HEK293 (cell line): ENCODE measurements at regions not wholly inside any gene's neighbourhood (a gene's known extent, or its start where the extent isn't known, plus 50 kb on each side); places are given as distances from the start of the nearest gene placed in this dataset.

Experiments
- CTCF ChIA-PET: fragments of 350-600 bp; formaldehyde crosslinking; extraction: SDS; loops from one replicate; lab custom pipeline; 2021; ENCODE audit warnings: antibody characterized with exemption; lab: Yijun Ruan, JAX
- POLR2A ChIA-PET: fragments of 300-600 bp; formaldehyde crosslinking; extraction: SDS; loops from one replicate; lab custom pipeline; 2020; ENCODE audit warnings: antibody characterized with exemption, inconsistent platforms; lab: Yijun Ruan, JAX
- H3K27ac ChIP-seq: fragments of 200-500 bp; sonication (Bioruptor generic); 2 replicates; pipeline ENCODE4 v1.5.1; 2014; ENCODE audit warnings: low read depth, low read length, control low read depth, inconsistent platforms; ENCODE audit errors: extremely low read depth
- H3K36me3 ChIP-seq, 2 experiments: fragments of 200-500 bp in 1 of 2; sonication (Bioruptor generic) in 1 of 2; 1 replicate in 1 of 2; 2 replicates in 1 of 2; pipeline ENCODE4 v1.5.1; 2014 to 2017; ENCODE audit warnings: inconsistent platforms in 2 of 2, low read length in 2 of 2; ENCODE audit not compliant: control insufficient read depth in 2 of 2, insufficient read depth in 1 of 2
- H3K4me1 ChIP-seq: fragments of 200-500 bp; sonication (Bioruptor generic); 2 replicates; pipeline ENCODE4 v1.5.1; 2014; ENCODE audit warnings: mild to moderate bottlenecking, low read length, inconsistent platforms; ENCODE audit not compliant: control insufficient read depth, insufficient read depth
- H3K4me3 ChIP-seq: 2 replicates; pipeline ENCODE4 v1.5.1; 2011; ENCODE audit warnings: low read depth, mild to moderate bottlenecking, control low read depth, low read length, moderate library complexity
- H3K9me3 ChIP-seq: fragments of 200-500 bp; sonication (Bioruptor generic); 2 replicates; pipeline ENCODE4 v1.5.1; 2014; ENCODE audit warnings: low read depth, low read length, inconsistent platforms; ENCODE audit not compliant: control insufficient read depth, insufficient read depth
- BCL11A ChIP-seq: fragments of 450-650 bp; formaldehyde crosslinking; IDR thresholded peaks from 2 replicates; pipeline ENCODE4 v1.5.1; 2016; ENCODE audit warnings: low read depth, missing biosample characterization, missing genetic modification characterization
- CTCF ChIP-seq: fragments of 450-650 bp; formaldehyde crosslinking; IDR thresholded peaks from 2 replicates; pipeline ENCODE4 v1.5.1; 2016; ENCODE audit warnings: missing biosample characterization, missing genetic modification characterization
- HOXA7 ChIP-seq: sonication (generic); formaldehyde crosslinking; IDR thresholded peaks from 2 replicates; pipeline ENCODE4 v1.8.1; 2022; ENCODE audit warnings: missing genetic modification reagents, borderline replicate concordance
- MEIS1 ChIP-seq: sonication (generic); formaldehyde crosslinking; IDR thresholded peaks from 2 replicates; pipeline ENCODE4 v1.8.1; 2022; ENCODE audit warnings: missing genetic modification reagents, mild to moderate bottlenecking, borderline replicate concordance
- PBX3 ChIP-seq: sonication (generic); formaldehyde crosslinking; IDR thresholded peaks from 2 replicates; pipeline ENCODE4 v1.8.1; 2022; ENCODE audit warnings: mild to moderate bottlenecking, moderate library complexity, missing genetic modification reagents
- PRDM1 ChIP-seq: fragments of 450-650 bp; formaldehyde crosslinking; IDR thresholded peaks from 2 replicates; pipeline ENCODE4; 2016; ENCODE audit warnings: missing biosample characterization, missing genetic modification characterization
- SP3 ChIP-seq: fragments of 450-650 bp; formaldehyde crosslinking; IDR thresholded peaks from 2 replicates; pipeline ENCODE4 v1.5.1; 2016; ENCODE audit warnings: missing biosample characterization, missing genetic modification characterization
- YY2 ChIP-seq: fragments of 450-650 bp; formaldehyde crosslinking; IDR thresholded peaks from 2 replicates; pipeline ENCODE4 v1.5.1; 2016; ENCODE audit warnings: missing biosample characterization, missing genetic modification characterization
- ZBTB48 ChIP-seq: fragments of 450-650 bp; formaldehyde crosslinking; IDR thresholded peaks from 2 replicates; pipeline ENCODE4 v1.5.1; 2016; ENCODE audit warnings: missing biosample characterization, missing genetic modification characterization
- ZFHX2 ChIP-seq: fragments of 450-650 bp; formaldehyde crosslinking; conservative IDR thresholded peaks from 2 replicates; pipeline ENCODE4 v1.5.1; 2016; ENCODE audit warnings: missing biosample characterization, missing genetic modification characterization
- ZNF157 ChIP-seq: fragments of 450-650 bp; formaldehyde crosslinking; IDR thresholded peaks from 2 replicates; pipeline ENCODE4 v1.5.1; 2016; ENCODE audit warnings: missing biosample characterization, missing genetic modification characterization
- ZNF175 ChIP-seq: fragments of 450-650 bp; formaldehyde crosslinking; IDR thresholded peaks from 2 replicates; pipeline ENCODE4 v1.5.1; 2016; ENCODE audit warnings: missing biosample characterization, missing genetic modification characterization
- ZNF266 ChIP-seq: fragments of 450-650 bp; formaldehyde crosslinking; IDR thresholded peaks from 2 replicates; pipeline ENCODE4 v1.5.1; 2016; ENCODE audit warnings: missing biosample characterization, missing genetic modification characterization, low read depth
- ZNF274 ChIP-seq, 2 experiments: fragments of 200-500 bp in 1 of 2; fragments of 450-650 bp in 1 of 2; sonication (Bioruptor generic) in 1 of 2; formaldehyde crosslinking in 1 of 2; IDR thresholded peaks; 2 replicates each; pipeline versions ENCODE4 v1.5.1 to v1.6.1; 2014 to 2016; ENCODE audit warnings: borderline replicate concordance in 1 of 2, inconsistent platforms in 1 of 2, low read length in 1 of 2, missing biosample characterization in 1 of 2, missing genetic modification characterization in 1 of 2
- ZNF354C ChIP-seq: fragments of 450-650 bp; formaldehyde crosslinking; IDR thresholded peaks from 2 replicates; pipeline ENCODE4 v1.5.1; 2016; ENCODE audit warnings: missing biosample characterization, missing genetic modification characterization, low read depth, borderline replicate concordance
- ZNF37A ChIP-seq: fragments of 450-650 bp; IDR thresholded peaks from 2 replicates; pipeline ENCODE4 v1.5.1; 2018; ENCODE audit warnings: missing biosample characterization, missing genetic modification characterization
- ZNF610 ChIP-seq: fragments of 450-650 bp; formaldehyde crosslinking; IDR thresholded peaks from 2 replicates; pipeline ENCODE4 v1.5.1; 2016; ENCODE audit warnings: missing biosample characterization, missing genetic modification characterization, borderline replicate concordance
- ZNF777 ChIP-seq: fragments of 450-650 bp; formaldehyde crosslinking; IDR thresholded peaks from 2 replicates; pipeline ENCODE4 v1.5.1; 2017; ENCODE audit warnings: missing biosample characterization, missing genetic modification characterization, borderline replicate concordance
- TF ChIP-seq, protein P1 (sequence below): fragments of 450-650 bp; formaldehyde crosslinking; IDR thresholded peaks from 2 replicates; pipeline ENCODE4 v1.5.1; 2016; ENCODE audit warnings: missing biosample characterization, missing genetic modification characterization
- TF ChIP-seq, protein P2 (sequence below): fragments of 450-650 bp; formaldehyde crosslinking; IDR thresholded peaks from 2 replicates; pipeline ENCODE4 v1.5.1; 2016; ENCODE audit warnings: missing biosample characterization, missing genetic modification characterization
- TF ChIP-seq, protein P3 (sequence below): fragments of 450-650 bp; formaldehyde crosslinking; IDR thresholded peaks from 2 replicates; pipeline ENCODE4 v1.5.0; 2017; ENCODE audit warnings: missing biosample characterization, missing genetic modification characterization, borderline replicate concordance
- TF ChIP-seq, protein P4 (sequence below): fragments of 450-650 bp; formaldehyde crosslinking; IDR thresholded peaks from 2 replicates; pipeline ENCODE4 v1.5.1; 2016; ENCODE audit warnings: missing biosample characterization, missing genetic modification characterization

DNA sequence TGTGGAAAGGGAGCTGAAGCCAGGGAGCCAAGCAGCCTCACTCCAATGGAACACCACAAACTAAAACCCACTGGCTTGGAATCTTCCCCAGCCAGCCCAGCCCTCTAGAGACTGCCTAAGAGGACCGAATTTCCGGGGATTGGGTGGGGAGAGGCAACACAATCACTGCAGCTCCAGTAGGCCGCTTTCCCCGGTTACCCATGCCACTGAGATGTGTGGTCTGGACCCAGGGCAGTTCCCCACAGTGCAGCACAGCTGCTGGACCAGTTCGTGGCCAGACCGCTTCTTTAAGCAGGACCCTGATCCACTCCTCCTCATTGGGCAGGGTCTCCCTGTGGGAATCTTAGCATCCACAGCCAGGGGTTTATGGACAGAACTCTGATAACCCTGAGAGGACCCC, 91.9 kb upstream of the PAGE3 start:
- Histone ChIP-seq H3K9me3 (no peaks in the 10 kb centered on the region), H3K27ac (no peak overlapping the region), H3K4me3 (no peak overlapping the region), H3K4me1 (no peaks in the 10 kb centered on the region), H3K36me3 (no peaks in the 10 kb centered on the region)
- CTCF ChIA-PET, result no interaction called here
- TF ChIP-seq PRDM1 (tag by site-specific recombination), result no peak
- TF ChIP-seq ZNF266, result no peak
- TF ChIP-seq ZNF37A, result no peak
- no peak for TF ChIP-seq ZNF610 (tag by site-specific recombination)
- no peak for TF ChIP-seq HOXA7 (CRISPR knock-in tag)
- TF ChIP-seq YY2 (tag by site-specific recombination), result no peak
- no peak for TF ChIP-seq ZNF274 (IDR thresholded peaks at IDR 0.05; ENCODE audit: low read length)
- TF ChIP-seq ZNF274 (tag by site-specific recombination; IDR thresholded peaks at IDR 0.05; ENCODE audit: borderline replicate concordance), result no peak
- TF ChIP-seq ZNF175 (tag by site-specific recombination), result no peak
- TF ChIP-seq BCL11A (tag by site-specific recombination), result no peak
- no peak for TF ChIP-seq ZFHX2
- TF ChIP-seq, protein P1, sequence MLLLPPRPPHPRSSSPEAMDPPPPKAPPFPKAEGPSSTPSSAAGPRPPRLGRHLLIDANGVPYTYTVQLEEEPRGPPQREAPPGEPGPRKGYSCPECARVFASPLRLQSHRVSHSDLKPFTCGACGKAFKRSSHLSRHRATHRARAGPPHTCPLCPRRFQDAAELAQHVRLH (tag by site-specific recombination), result no peak
- POLR2A ChIA-PET, result no interaction called here

GRCh38 chrX:55357236-55357635, 92.5 kb upstream of the PAGE3 start:
- POLR2A ChIA-PET, result no interaction called here
- H3K9me3 ChIP-seq, result no peaks in the 10 kb centered on the region
- H3K4me3 ChIP-seq, result no peak overlapping the region
- no peaks in the 10 kb centered on the region for H3K36me3 ChIP-seq
- CTCF ChIA-PET, result no interaction called here
- H3K27ac ChIP-seq, result no peak overlapping the region
- no peaks in the 10 kb centered on the region for H3K4me1 ChIP-seq
- TF ChIP-seq ZNF157 (tag by site-specific recombination), result no peak
- TF ChIP-seq, protein P2, sequence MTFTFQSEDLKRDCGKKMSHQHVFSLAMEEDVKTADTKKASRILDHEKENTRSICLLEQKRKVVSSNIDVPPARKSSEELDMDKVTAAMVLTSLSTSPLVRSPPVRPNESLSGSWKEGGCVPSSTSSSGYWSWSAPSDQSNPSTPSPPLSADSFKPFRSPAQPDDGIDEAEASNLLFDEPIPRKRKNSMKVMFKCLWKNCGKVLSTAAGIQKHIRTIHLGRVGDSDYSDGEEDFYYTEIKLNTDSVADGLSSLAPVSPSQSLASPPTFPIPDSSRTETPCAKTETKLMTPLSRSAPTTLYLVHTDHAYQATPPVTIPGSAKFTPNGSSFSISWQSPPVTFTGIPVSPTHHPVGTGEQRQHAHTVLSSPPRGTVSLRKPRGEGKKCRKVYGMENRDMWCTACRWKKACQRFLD (tag by site-specific recombination), result no peak
- TF ChIP-seq, protein P3, sequence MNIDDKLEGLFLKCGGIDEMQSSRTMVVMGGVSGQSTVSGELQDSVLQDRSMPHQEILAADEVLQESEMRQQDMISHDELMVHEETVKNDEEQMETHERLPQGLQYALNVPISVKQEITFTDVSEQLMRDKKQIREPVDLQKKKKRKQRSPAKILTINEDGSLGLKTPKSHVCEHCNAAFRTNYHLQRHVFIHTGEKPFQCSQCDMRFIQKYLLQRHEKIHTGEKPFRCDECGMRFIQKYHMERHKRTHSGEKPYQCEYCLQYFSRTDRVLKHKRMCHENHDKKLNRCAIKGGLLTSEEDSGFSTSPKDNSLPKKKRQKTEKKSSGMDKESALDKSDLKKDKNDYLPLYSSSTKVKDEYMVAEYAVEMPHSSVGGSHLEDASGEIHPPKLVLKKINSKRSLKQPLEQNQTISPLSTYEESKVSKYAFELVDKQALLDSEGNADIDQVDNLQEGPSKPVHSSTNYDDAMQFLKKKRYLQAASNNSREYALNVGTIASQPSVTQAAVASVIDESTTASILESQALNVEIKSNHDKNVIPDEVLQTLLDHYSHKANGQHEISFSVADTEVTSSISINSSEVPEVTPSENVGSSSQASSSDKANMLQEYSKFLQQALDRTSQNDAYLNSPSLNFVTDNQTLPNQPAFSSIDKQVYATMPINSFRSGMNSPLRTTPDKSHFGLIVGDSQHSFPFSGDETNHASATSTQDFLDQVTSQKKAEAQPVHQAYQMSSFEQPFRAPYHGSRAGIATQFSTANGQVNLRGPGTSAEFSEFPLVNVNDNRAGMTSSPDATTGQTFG (tag by site-specific recombination), result no peak
- TF ChIP-seq ZNF354C (tag by site-specific recombination), result no peak
- TF ChIP-seq ZNF777 (tag by site-specific recombination), result no peak
- TF ChIP-seq SP3 (tag by site-specific recombination), result no peak
- TF ChIP-seq MEIS1 (CRISPR knock-in tag), result no peak
- TF ChIP-seq, protein P4, sequence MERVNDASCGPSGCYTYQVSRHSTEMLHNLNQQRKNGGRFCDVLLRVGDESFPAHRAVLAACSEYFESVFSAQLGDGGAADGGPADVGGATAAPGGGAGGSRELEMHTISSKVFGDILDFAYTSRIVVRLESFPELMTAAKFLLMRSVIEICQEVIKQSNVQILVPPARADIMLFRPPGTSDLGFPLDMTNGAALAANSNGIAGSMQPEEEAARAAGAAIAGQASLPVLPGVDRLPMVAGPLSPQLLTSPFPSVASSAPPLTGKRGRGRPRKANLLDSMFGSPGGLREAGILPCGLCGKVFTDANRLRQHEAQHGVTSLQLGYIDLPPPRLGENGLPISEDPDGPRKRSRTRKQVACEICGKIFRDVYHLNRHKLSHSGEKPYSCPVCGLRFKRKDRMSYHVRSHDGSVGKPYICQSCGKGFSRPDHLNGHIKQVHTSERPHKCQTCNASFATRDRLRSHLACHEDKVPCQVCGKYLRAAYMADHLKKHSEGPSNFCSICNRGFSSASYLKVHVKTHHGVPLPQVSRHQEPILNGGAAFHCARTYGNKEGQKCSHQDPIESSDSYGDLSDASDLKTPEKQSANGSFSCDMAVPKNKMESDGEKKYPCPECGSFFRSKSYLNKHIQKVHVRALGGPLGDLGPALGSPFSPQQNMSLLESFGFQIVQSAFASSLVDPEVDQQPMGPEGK, result no peak
- TF ChIP-seq ZBTB48, result no peak
- no peak for TF ChIP-seq PBX3 (CRISPR knock-in tag)
- TF ChIP-seq CTCF (tag by site-specific recombination), result no peak
- TF ChIP-seq ZNF274 (IDR thresholded peaks at IDR 0.05; ENCODE audit: low read length), result no peak
- TF ChIP-seq ZNF274 (tag by site-specific recombination; IDR thresholded peaks at IDR 0.05; ENCODE audit: borderline replicate concordance), result no peak
